HG02981 (cell line): ENCODE measurements at regions not wholly inside any gene's neighbourhood (a gene's known extent, or its start where the extent isn't known, plus 50 kb on each side); places are given as distances from the start of the nearest gene placed in this dataset.

Source experiments
- ATAC-seq: cut with Tn5 transposase; IDR thresholded peaks from one replicate; pipeline ENCODE4 v1.9.1; 2021; ENCODE audit warnings: mild to moderate bottlenecking, moderate library complexity; ENCODE audit not compliant: unreplicated experiment

DNA sequence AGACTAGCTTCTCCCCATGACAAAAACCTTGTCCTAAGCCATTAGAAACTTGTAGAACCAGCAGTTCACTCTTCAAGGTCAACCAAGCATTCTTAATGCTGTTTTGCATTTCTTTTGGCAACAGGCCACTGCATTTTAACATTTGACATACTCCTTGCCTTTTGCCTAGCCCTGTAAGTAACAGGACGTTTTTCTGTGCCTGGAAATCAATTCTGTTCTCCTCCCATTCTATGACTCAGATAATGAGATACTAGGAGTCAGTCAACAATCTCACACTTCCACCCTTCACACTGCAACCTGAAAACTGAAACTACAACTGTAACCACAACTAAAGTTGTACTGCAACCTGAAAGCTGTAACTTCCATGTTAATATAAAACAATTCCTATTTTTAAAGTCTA lies 268.7 kb downstream of the MZT1 start:
- ATAC-seq = no peak

DNA sequence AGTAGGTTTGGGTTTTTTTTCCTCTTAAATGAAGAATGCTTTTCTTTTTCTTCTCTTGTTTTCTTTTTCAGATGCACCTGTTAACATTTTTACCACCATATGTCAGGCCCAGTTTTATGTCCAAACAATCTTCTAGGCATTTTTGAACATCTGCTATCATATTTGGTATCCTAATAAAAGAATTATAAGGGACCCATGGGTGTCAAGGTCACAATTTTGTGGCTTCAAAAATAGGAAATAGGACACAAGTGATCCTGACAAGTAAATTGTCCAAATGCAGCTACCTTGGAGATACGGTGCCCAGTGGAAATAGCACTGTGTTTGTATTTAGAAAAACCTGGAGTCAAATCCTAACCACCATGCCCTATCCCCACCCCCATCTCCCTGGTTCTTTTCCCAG lies 270.3 kb downstream of the MZT1 start:
- ATAC-seq = no peak

DNA sequence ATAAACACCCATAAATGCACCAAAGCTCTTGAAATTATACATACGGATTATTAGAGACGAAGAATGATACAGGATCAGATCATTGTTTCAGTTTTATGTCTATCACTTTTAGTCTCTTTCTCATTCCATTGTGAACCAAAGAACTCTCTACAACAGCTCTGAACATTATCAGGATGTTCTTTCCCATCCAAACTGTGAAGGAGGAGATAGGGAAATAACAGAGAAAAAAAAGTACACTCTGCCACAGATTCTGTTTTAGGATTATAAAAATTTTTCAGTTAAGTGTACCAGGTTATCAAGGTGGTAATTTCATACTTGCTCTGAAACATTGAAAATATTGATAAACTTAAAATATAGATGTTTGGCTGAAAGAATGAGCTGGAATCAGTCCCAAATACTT lies 270.9 kb downstream of the MZT1 start:
- ATAC-seq = no peak

DNA sequence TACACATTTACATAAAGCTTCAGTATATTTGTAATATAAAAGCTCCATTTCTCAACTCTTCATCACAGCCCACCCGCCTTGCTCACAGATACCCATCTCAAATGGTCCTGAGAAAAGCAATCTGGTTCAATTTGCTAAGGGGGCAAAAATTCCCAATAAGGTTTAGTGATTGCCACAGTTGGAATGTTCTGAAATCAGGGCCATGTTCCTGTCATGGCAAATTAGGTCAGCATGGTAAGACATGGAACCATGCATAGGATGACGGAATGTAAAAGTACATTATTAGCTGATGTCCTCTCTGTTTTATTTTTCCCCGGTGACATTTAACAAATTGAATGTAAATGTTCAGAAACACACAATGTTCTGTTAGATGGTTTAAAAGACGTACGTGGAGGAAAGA lies 274.3 kb downstream of the MZT1 start:
- ATAC-seq = no peak

DNA sequence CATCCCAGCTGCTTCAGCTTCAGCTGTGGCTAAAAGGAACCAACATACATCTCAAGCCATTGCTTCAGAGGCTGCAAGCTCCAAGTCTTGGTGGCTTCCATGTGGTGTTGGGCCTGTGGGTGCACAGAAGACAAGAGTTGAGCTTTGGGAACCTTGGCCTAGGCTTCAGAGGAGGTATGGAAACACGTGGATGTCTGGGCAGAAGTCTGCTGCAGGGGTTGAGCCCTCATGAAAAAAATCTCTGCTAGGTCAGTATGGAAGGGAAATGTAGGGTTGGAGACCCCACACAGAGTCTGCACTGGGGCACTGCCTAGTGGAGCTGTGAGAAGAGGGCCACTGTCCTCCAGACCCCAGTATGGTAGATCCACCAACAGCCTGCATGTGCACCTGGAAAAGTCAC lies 279.3 kb downstream of the MZT1 start:
- ATAC-seq = no peak

DNA sequence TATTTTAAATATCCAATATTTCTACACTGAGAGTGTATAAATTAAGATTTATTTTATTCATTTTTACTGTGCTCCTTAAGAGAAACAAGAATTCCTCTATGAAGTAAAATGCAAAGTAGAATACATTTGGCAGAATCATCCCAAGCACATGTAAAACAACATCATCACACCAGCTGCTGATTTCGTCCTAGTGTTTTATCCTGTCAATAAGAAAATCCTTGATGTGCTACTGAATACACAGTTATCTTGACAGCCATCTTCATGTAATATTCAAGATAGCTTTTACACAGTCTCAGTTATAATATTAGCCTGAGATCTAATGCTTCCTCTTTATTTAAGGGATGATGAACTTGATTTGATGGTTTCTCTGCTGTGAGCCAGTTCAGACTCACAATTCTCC lies 282.4 kb downstream of the MZT1 start:
- ATAC-seq = no peak

DNA sequence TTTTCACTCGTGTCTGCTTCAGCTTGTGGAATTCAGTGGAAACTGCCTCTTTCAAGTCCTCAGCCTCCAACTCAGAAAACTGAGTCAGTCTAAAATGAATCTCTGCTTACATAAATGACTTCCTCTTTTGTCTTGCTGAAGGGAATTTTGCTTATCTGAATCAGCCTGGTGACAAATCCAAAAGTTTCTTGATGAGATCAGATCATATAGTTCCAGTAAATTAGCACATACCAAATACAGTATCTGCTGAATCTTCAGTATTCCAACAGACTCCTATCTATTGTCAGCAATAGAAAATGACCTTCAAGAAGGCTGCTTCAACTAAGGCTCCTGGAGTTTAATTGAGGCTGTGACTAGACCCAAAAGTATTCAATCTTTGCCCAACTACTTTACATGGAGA lies 290.0 kb downstream of the MZT1 start:
- ATAC-seq = no peak

DNA sequence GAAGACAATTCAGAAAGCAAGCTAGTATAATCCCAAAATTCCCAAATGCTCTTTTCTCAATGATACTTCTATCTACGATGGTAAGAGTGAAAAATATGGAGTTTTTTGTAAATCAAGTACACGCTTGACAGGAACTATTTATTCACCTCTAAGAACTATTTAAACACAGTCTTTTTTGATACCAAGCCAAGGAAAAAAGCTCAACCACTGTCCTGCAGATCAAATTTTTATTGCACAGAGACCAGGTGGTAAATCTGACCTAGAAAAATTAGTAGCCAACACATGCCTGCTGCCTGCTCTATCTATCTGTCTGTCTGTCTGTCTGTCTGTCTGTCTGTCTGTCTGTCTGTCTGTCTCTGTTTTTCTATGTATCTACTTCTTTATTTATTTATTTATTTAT lies 292.2 kb downstream of the MZT1 start:
- no peak for ATAC-seq

DNA sequence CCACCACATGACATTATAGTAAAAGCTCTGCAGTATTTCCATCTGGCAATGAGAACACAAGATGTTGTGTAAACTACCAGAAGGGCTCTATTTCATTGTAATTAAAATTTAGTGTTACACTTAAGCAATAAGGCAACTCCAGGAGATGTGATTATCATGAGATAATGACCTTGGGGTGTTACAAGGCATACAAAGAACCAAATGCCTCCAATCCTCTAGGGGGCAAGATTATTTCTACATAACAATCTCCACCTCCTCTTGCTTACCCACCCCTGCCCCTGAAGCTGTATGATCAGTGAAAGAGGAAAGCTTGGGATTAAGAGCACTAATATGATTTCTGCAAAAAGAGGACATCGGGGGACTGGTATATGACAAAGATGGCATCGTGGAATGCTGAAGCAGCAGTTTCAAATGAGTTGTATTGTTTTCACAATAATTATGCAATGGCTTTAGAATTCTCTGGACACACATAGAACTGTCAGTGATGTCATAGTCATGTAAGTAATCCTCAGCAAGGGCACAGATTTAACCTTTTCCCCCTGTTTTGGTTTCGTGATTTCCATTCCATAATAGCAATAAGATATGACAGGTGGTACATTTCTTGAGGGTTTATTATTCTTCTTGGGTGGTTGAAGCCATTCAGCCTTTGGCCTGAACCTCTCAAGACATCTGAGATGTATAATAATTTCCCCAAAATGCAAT lies 295.3 kb downstream of the MZT1 start:
- no peak for ATAC-seq

DNA sequence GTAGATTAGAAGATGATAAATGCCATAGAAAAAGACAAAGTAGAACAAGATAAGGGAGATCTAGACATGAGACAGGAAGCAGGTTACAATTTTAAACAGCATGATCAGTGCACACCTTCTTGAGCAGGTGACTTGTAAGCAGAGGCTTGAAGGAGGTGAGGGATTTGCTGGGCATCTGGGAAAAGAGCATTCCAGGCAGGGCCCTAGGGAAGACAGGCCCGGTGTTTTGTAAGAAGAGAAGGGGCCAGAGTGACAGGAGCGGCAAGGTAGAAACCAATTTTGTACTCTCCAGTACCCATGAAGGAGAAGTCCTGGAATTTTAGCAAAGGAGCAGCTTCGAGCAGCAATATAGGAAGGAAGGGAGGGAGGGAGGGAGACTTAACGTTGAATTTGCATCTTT lies 296.5 kb downstream of the MZT1 start:
- no peak for ATAC-seq

DNA sequence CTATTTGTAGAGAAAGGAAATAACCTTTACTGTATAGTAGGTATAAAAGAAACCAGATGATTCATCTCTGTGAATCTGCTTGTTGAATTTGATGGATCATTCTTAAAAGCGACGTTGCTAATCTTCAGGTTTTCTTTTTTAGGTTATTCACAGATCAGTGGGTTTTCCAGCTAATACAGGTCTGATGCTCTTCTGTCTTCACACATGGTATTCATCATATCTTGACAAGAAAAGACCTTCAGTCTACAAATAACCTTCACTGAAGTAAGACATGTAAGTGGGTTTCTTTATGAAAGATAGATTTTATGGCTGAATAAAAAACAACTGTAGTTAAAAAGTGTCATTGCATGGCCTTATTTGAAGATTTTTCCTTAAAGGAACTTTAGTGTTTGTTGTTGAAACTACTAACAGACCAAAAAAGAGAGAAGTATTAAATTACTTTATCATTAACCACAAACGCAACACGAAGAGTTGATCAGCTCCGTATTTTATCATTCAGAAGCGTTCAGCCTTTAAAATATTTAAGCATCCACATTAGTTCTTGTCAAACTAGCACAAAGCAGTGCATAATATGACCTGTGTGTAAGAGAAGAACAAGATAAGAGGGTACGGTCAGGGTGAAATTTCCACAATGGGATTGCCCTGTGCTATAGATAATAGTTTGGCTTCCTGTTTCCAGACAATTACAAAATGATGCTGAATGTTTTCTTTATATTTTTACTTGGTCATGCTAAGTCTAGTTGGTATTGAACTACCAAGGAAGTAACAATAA lies 299.5 kb downstream of the MZT1 start:
- ATAC-seq = no peak

DNA sequence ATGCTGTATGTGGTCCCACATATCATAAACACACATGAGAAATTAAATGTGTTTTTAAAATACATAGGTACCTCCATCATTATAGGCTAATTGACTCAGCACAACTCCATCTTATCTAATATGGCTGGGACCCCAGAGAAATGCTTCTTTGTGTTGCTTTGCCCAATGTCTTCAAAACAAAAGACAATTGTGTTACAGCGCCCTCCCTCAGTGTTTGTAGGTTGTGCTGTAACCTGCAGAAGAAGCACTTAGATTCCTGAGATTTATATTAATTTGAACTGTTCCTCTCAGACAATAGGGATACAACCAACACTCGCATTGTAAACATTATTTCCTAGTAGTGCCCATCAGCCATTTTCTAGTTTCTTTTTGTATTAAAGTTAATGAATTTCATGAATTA lies 303.4 kb downstream of the MZT1 start:
- ATAC-seq = no peak

DNA sequence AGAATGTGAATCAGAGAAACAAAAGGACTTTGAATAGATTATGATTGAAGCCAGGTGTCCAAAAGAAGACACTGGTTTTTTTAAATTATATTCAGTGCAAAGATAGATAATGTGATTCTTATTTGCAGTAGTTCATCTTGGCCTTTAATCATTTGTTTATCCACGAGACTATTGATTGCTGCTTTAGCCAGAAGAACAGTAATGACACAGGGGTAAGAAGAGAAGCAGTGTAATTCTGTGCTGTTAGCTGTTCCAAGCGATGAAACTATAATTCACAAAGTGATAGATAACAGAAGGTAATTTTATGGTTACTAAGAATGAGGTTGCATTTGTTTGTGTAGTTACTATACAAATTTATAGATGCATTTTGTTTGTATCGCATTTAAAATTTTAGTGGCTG lies 311.6 kb downstream of the MZT1 start:
- no peak for ATAC-seq

DNA sequence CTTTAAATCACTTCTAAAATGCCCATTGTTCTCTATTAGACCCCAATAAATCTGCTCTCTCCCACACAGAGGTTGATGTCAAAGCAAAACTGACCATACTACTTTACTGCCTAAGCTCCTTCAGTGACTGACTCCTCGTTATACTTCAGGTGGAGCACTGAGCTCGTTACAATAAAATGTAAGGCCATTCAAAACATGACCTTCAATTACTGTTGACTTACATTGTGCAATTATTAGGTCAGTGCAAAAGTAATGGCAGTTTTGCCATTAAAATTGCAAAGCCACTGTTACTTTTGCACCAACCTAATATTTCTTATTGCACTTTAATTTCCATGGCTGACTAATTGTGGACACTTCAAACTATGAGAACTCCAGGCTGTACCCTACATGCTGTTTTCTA lies 314.9 kb downstream of the MZT1 start:
- ATAC-seq = no peak

DNA sequence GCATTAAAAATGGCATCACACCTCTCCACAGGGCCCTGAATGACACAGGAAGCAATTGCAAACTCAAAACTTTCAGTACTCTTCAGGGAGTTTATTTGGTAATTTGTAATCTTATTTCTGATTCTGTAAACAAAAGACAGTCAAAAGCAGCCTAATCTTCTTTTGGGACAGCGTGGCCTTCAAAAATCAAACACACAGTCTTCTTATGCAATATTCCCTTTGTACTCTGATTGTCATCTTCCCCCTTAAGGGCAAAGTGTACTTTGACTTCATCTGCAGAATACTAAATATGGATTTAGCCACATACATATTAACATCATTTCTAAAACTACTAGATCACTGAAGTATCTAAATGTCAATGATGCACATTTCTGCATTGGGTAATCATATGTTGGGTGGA lies 322.0 kb downstream of the MZT1 start:
- ATAC-seq = no peak

DNA sequence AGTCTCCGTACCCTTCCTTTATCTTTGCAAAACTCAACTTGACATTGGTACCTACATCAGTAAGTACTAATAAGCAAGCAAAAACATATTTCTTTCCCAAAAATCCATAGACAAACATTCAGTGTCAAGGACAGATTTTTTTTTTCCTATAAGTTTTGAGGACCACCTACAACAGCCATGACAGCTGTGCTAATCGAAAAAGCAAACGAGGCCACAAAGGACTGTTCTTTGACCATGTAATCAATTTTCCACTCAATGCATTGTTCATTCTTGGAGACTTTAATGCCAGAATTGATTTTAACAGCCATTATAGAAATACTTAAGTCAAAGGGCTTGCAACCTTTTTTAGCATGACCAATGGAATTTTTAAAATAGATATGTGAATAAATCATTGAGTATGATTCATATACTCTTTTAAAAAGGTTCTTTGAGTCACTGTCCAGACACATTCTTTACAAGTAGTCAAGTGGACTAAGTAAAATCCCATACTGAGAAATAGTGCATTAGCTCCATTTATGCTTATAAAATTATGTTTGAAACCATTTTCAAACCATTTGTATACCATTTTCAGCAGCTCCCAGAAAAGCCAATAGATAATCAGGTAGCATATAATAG lies 323.9 kb downstream of the MZT1 start:
- ATAC-seq = no peak

DNA sequence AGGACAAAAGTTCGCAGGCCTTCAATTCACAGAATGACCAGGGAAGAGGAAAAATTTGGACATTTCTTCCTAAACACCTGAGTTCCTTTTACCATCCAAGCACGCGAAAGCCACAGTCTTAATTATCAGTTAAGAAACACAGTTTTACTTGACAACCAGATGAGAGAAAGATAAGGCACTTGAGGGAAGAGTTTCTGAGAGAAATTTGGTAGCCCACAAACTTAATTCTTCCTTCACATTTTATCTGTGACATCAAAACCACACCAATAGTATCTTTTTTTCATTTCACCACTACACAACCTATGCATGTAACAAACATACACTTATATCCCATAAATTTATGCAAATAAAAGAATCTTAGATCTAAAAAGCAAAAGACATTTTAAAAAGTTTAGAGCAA lies 326.6 kb downstream of the MZT1 start:
- no peak for ATAC-seq

DNA sequence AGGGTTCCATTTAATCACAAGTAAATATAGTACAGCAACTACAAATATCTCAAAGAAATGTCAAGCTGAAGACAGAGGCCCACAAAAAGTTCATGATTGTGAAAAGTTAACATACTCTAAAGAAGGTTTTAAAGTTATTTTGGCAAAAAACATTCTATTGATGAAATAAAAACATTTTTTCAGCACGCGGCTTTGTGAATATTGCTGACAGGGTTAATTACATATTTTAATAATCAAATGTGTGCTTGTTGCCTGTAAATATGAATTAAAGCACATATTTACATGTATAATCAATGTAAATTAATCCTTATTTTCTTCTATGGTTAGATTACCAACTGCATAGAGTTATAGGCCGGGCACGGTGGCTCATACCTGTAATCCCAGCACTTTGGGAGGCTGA lies 328.1 kb downstream of the MZT1 start:
- ATAC-seq = no peak

DNA sequence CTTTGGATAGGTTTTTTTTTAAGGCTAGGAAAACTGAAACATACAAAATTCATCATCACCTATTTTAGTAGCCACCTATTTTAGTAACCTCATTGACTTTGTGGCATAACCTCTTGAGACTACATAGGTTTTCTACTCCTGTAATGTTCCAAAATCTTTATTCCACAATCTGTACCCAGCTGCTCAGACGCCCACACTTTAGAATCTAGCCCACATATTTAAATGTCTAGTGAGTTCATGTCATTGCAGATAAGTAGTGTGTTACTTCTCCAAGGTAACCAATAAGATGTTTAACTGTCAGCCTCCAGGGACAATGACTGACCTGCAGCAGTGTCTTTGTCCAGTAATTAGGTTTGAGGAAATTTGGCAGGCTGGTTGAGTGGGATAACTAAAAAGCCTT lies 330.2 kb downstream of the MZT1 start:
- ATAC-seq = no peak

DNA sequence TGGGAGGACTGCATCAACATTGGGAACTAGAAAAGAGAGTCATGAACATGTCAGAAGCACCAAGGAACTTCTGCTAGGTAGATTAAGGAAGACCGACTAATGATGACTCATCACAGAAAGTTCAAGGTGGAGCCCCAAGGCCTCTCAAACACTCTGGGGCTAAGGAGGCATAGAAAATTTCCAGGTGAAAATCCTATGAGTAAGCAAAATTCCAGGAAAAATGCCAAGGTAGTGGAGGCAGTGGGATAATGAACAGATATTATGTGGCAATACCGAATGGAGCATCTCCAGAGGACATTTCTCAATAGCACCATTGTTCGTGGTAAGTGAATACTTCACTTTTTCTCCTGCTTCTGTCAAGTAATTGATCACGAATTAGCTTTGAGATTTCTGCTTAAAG lies 336.5 kb downstream of the MZT1 start:
- no peak for ATAC-seq

DNA sequence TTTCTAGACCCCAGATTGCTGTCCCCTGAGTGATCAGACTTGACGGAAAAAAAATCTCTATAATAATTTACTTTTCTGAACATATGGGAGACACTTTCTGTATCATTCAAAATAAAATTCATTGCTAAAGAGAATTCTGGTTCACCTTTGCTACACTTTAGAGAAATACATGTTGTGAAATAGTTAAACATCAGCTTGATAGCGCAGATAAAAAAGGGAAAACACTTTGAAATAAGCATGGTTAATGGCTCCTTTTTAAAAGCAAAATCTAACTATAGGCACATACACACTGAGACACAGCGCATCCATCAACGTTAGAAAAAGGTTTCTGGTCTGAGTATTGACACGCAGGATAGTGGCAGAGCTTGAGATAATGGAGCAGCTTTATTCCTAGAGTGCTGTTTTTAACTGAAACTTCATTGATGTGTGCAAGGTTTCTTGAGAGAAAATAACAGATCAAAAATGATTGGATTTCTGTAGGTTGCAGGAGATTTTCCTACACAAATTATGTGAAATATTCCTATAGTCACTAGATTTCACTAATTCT lies 341.2 kb downstream of the MZT1 start:
- ATAC-seq = no peak

DNA sequence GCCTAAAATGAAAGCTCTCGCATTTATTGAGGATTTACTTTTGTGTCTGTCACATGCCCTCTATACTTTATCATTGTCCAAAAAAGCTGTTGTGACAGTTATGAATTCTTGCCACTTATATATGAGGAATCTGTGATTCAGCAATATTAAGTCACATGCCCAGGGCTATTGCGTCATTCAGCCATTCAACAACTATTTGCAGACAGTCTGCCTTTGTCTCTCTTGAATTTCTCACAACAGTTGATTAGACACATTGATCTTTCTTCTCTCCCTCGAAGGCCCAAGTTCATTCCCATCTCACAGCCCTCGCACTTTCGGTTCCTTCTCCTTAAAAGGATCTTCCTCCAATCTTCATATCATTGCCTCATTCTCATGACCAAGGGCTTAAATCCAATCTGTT lies 342.6 kb downstream of the MZT1 start:
- no peak for ATAC-seq
